Ishikawa (cell line): ENCODE measurements at regions not wholly inside any gene's neighbourhood (a gene's known extent, or its start where the extent isn't known, plus 50 kb on each side); places are given as distances from the start of the nearest gene placed in this dataset.

ENCODE experiments used
- CEBPB ChIP-seq: IDR thresholded peaks from 2 replicates; pipeline ENCODE4 v1.6.1; 2012
- CREB1 ChIP-seq: IDR thresholded peaks from 2 replicates; pipeline ENCODE4 v1.6.1; 2012; ENCODE audit warnings: low read depth
- EGR1 ChIP-seq: IDR thresholded peaks from 2 replicates; pipeline ENCODE4 v1.6.1; 2012
- EP300 ChIP-seq: IDR thresholded peaks from 2 replicates; pipeline ENCODE4 v1.6.1; 2012; ENCODE audit warnings: borderline replicate concordance
- FOXM1 ChIP-seq: IDR thresholded peaks from 2 replicates; pipeline ENCODE4 v1.6.1; 2012; ENCODE audit warnings: low read depth, borderline replicate concordance
- MAX ChIP-seq: IDR thresholded peaks from 2 replicates; pipeline ENCODE4 v1.6.1; 2012
- NFIC ChIP-seq: IDR thresholded peaks from 2 replicates; pipeline ENCODE4 v1.6.1; 2012
- RAD21 ChIP-seq: IDR thresholded peaks from 2 replicates; pipeline ENCODE4 v1.6.1; 2012; ENCODE audit warnings: low read depth
- REST ChIP-seq: IDR thresholded peaks from 2 replicates; pipeline ENCODE4 v1.6.1; 2012; ENCODE audit warnings: low read depth, mild to moderate bottlenecking
- TAF1 ChIP-seq: IDR thresholded peaks from 2 replicates; pipeline ENCODE4 v1.6.1; 2012; ENCODE audit warnings: low read depth, mild to moderate bottlenecking
- TCF12 ChIP-seq: IDR thresholded peaks from 2 replicates; pipeline ENCODE4 v1.6.1; 2012; ENCODE audit warnings: low read depth
- TEAD4 ChIP-seq: IDR thresholded peaks from 2 replicates; pipeline ENCODE4 v1.6.1; 2012
- YY1 ChIP-seq: IDR thresholded peaks from 2 replicates; pipeline ENCODE4 v1.6.1; 2012; ENCODE audit warnings: low read depth
- ZBTB7A ChIP-seq: IDR thresholded peaks from 2 replicates; pipeline ENCODE4 v1.6.1; 2012; ENCODE audit warnings: low read depth
- TF ChIP-seq, protein P1 (sequence below): IDR thresholded peaks from 2 replicates; pipeline ENCODE4 v1.6.1; 2012

DNA sequence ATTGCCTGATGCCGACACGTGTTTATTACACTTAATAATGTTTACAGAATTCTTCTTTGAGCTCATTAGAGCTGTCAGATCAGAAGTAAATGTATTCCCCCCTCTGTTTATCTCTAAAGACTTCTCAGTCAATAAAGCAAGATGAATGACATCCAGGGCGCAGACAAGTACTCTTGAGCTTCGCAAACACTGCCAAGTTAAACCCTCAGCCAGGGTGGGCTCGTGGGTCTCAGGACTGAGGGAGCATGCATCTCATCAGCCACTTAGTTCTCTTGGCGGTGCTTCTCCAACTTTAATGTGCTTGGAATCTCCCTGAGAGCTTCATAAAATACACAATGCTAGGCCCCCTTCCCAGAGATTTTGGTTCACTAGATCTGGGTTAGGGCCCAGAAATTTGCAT is 333.9 kb upstream of the THRB start:
- TF ChIP-seq CEBPB (no peak), TEAD4 (no peak), CREB1 (no peak), EGR1 (no peak), FOXM1 (no peak), NFIC (no peak), TAF1 (no peak), REST (no peak), TCF12 (no peak), EP300 (no peak), MAX (no peak), ZBTB7A (no peak), YY1 (no peak), RAD21 (no peak)
- TF ChIP-seq, protein P1, sequence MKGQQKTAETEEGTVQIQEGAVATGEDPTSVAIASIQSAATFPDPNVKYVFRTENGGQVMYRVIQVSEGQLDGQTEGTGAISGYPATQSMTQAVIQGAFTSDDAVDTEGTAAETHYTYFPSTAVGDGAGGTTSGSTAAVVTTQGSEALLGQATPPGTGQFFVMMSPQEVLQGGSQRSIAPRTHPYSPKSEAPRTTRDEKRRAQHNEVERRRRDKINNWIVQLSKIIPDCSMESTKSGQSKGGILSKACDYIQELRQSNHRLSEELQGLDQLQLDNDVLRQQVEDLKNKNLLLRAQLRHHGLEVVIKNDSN: no peak

DNA sequence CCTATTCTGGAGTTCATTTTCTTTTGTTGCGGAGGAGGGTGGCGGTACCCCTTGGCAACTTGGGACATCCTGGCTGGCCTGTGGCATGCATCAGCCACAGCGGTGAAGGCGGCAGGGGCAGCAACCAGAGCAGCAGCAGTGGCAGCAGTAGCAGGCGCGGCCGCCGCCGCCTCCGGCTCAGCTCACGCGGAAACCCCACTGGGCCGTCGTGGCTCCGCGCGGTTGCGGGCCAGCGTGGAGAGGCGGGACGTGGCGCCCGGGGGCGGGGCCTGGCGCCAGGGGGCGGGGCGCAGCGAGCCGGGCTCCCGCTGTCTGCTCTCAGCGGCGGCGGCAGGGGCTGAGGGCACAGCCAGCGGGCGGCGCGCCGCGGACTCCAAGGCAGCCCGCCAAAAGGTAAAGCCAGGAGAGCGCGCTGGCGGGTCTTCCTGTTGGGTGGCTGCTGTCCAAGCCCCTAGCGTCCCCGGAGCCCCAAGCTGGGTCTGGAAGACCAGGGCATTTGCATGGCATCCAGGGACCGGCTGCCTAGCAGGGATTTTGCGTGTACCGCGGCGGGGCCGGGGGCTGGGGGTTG is 334.4 kb upstream of the THRB start:
- TF ChIP-seq MAX: peak; percentile 68
- TF ChIP-seq TEAD4: no peak

GRCh38 chr3:24829629-24830229 is 335.1 kb upstream of the THRB start:
- TF ChIP-seq CREB1: no peak
- peak; percentile 62 for TF ChIP-seq MAX
- TF ChIP-seq EP300: no peak
- no peak for TF ChIP-seq CEBPB
- TF ChIP-seq, protein P1: no peak
- no peak for TF ChIP-seq TEAD4
- no peak for TF ChIP-seq YY1
- TF ChIP-seq ZBTB7A: 0 out of 2 replicates have a peak, but pooled peaks have one; percentile 19

DNA sequence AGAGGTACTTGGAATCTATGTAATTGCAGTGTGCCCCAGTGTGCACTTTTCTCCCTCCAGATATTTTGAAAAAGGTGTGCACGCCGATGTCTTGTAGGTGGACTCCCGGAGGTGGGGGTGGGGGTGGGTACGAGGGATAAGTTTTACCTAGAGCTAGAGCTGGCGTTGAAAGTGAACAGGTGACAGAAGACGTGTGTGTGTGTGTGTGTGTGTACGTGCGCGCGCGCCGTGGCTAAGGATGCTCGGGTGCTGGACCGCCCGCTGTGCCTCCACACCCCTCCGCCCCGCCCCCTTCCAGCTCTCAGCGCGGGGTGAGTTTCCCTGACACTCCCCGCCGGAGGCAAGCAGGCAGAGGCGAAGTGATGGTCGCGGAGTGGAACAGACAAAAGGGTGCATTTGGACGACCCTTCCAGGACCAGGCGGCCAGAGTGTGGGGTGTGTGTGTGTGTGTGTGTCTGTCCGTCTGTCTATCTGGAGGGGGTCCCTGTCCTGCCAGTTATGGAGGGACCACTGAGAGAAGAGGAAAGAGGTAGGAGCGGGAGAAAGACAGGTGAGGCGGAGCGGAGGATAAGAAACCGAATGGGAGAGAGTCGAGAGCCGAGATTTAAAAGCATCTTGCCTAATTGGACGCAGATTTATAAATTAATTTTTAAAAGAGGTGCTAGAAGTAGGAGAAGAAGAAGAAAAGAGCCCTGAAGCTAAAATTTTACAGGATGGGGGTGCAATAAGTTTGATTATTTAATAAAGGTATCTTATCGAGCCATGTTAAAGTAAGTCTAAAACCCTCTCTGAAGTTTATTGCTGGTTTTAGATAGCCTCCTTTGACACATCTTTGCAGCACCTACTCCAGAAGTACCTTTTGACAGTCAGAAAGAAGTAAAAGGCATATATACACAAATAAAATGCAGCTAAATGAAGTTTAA is 335.8 kb upstream of the THRB start:
- TF ChIP-seq EGR1 (no peak), REST (no peak), YY1 (no peak), NFIC (no peak), CEBPB (no peak), MAX (no peak), RAD21 (no peak), ZBTB7A (no peak), CREB1 (no peak), TCF12 (no peak), TEAD4 (no peak), FOXM1 (no peak), TAF1 (no peak)
- TF ChIP-seq, protein P1: no peak

DNA sequence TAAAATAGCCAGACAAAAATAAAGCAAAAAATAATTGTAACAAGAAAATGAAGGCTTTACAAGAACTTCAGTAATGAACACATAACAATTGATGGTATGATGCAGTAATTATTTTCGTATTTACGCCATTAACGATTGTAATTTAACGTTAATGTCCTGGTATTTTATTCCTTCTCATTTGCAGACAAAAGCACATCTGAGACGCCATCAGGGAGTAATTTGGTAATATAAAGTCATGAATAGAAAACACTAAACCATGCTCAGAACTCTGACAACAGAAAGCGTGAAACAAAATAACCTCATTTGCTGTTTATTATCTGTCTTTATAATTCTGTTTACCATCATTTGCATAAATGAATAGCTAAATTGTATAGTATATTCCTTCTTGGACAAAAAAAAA is 336.6 kb upstream of the THRB start:
- no peak for TF ChIP-seq TEAD4
- no peak for TF ChIP-seq CEBPB
- TF ChIP-seq NFIC: no peak
- TF ChIP-seq, protein P1: no peak
- TF ChIP-seq CREB1: no peak
- TF ChIP-seq ZBTB7A: no peak
- no peak for TF ChIP-seq YY1
- no peak for TF ChIP-seq RAD21
- TF ChIP-seq FOXM1: no peak
- no peak for TF ChIP-seq MAX
- TF ChIP-seq REST: no peak
